ENCODE measurements at regions not wholly inside any gene's neighbourhood (a gene's known extent, or its start where the extent isn't known, plus 50 kb on each side); places are given as distances from the start of the nearest gene placed in this dataset.
"Not testable (repeated sequence)": the region's sequence is repeated elsewhere in the genome, so short reads cannot be mapped to it uniquely, and the experiment has no call there.

DNA sequence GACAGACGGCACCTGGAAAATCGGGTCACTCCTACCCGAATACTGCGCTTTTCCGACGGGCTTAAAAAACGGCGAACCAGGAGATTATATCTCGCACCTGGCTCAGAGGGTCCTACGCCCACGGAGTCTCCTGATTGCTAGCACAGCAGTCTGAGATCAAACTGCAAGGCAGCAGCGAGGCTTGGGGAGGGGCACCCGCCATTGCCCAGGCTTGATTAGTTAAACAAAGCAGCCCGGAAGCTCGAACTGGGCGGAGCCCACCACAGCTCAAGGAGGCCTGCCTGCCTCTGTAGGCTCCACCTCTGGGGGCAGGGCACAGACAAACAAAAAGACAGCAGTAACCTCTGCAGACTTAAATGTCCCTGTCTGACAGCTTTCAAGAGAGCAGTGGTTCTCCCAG lies 197.5 kb upstream of the FAT3 start:
- DNase-seq (ENCODE audit: low spot score), result not testable (repeated sequence)

DNA sequence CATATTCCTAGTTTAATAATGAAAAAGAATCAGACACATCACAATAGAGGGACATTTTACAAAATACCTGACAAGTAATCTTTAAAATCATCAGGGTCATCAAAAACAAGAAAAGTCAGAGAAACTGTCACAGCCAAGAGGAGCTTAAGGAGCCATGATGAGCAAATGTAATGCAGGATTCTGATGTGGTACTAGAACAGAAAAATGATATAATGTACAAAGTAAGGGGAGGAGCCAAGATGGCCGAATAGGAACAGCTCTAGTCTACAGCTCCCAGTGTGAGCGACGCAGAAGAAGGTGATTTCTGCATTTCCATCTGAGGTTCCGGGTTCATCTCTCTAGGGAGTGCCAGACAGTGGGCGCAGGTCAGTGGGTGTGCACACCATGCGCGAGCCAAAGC lies 198.0 kb upstream of the FAT3 start:
- no peak for DNase-seq (ENCODE audit: low spot score)

DNA sequence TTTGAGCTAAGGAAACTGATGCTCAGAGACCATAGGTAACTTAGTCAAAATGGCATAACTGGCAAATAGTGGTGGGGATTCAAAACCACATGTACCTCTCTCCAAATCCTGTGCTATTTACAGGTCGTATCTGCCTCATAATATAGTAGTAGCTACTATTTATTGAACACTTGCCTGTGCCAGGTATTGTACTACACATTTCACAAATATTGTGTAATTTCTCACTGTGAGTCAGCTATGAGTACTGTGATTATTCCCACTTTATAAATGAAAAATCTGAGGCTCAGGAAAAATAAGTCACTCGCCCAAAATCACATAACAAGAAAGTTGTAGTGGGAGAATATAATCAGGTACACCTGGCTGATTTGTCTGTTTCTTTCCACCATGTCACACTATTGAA lies 199.8 kb upstream of the FAT3 start:
- DNase-seq (ENCODE audit: low spot score), result no peak

DNA sequence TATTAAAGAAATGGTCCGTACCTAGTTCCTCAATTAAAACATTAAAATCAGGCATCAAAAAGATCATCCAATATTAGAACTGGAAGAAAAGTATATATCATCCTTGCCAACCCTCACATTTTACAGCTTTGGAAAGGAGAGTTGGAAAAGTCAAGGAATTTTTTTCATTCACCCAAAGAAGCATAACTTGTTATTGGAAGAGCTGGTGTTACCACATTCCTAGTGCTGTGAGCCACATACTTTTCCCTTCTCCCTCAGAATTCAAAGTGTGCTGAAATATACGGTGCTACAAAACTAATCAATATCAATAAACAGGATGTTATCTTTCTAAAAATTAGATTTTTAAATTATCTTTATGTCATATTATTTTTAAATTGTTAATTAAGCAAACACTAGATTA lies 202.1 kb upstream of the FAT3 start:
- no peak for DNase-seq (ENCODE audit: low spot score)

GRCh38 chr11:92018332-92018731 lies 206.3 kb upstream of the FAT3 start:
- no peak for DNase-seq (ENCODE audit: low spot score)

DNA sequence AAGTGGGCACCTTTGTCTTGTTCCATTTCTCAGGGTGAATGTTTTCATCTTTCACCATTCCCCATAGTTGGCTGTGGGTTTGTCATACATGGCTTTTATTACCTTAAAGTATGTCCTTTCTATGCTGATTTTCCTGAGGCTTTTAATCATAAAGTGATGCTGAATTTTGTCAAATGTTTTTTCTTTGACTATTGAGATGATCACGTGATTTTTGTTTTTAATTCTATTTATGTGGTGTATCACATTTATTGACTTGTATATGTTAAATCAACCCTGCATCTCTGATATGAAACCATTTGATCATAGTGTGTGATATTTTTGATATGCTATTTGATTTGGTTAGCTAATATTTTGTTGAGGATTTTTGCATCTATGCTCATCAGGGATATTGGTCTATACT lies 216.4 kb upstream of the FAT3 start:
- no peak for DNase-seq (ENCODE audit: low spot score)

DNA sequence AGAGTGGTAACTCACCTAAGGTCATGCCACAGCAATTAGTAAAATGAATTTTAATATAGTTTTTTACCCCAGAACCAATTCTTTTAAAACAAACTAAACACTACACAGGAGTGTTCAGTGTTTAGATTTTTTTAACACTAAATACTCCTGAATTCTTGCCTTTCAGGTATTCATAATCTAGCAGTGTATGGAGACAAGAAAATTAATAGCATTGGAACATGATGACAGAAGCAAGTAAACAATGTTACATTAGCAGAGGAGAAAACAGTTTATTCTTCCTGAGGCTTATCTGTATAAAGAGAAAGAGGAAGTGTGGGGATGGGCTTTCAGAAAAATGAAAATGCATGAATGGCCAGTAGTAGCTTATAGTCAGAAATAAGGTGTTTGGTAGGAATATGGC lies 222.1 kb upstream of the FAT3 start:
- DNase-seq (ENCODE audit: low spot score), result no peak

- no peak for DNase-seq (ENCODE audit: low spot score)
These were observed 226.1 kb upstream of the FAT3 start for GRCh38 chr11:91998481-91998880.

GRCh38 chr11:91997226-91997625 lies 227.4 kb upstream of the FAT3 start:
- no peak for DNase-seq (ENCODE audit: low spot score)

DNA sequence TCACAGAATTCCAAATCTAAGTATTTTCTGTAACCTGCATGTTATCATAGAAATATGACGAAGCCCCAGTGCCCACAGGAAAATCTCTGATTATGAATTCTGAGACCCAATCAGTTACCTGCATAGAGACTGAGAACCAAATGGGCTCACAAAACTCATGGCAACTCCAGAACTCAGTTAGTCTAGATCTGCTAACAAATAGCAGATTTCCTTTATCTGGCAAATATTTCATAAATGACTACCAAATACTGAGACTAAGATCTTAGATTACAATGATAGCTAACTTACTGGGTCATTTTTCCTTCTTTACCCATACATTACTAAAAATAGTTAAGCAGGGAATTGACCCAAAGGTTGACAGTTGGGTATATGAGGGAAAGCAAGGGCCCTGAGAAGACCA lies 228.1 kb upstream of the FAT3 start:
- DNase-seq (ENCODE audit: low spot score), result no peak

DNA sequence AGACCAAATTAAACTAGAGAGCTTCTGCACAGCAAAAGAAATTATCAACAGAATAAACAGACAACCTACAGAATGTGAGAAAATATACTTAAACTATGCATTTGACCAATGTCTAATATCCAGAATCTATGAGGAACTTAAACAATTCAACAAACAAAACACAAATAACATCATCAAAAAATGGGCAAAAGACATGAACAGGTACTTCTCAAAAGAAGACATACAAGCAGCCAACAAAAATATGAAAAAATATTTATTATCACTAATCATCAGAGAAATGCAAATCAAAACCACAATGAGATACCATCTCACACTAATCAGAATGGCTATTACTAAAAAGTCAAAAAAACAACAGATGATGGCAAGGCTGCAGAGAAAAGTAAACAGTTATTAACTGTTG lies 236.2 kb upstream of the FAT3 start:
- DNase-seq (ENCODE audit: low spot score), result not testable (repeated sequence)

DNA sequence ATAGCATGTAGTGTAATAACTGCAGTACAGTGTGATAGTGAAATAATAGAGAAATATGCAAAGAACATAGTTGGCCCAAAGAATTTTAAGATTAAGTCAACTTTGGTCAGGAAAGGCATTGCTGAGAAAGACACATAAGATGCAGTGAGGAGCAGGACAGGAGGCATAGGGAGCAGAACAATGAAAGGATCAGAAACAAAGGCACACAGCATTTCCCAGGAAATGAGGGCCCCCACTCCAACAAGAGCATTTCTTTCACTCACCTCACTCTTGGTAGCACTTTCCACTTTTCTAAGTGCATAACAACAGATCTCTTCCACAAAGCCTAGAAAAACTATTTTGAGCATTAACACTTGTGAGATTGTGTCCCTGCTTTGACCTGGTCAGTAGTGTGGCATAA lies 238.4 kb upstream of the FAT3 start:
- DNase-seq (ENCODE audit: low spot score), result no peak

DNA sequence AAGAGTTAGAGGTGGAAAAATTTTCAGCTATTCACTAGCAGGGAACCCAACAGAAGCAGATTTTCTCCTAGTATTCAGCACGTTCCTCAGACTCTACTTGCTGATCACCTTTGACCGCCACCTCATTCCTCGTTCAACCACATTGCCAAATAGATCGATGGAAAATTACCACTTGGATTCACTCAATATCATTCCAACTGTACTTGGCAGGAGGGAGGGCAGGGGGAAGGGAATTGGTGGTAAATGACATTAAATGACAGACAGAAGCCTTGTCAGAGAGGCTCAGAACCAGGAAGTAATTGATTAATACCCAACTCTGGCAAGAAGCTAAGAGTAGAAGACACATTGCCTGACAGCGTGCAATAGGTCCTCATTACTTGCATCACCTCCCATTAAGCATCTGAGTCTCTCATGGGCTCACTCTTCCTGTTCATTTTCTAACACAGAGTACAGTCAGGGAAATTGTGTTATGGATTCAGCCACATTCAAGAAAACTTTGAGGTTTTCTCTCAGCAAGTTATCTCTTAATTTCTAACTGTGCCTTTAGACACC lies 240.5 kb upstream of the FAT3 start:
- no peak for DNase-seq (ENCODE audit: low spot score)

DNA sequence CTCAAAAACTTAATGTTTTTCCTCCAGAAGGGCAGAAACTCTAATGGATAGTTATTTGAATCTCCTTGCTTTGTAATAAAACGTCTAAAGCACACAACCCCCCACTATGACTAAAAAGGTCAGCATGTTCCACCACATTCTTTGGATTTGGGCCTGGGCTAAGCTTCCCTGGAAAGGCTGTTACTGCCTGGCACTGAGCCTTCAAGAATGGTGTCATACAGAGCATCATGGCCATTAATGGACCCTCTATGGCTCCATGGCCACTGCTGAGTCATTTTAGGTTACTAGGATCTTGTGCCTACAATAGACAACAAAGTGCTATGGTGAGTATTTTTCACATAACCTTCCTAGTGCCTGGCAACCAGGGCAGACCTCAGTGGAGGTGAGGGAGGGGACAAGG lies 242.6 kb upstream of the FAT3 start:
- peak; percentile 32 for DNase-seq (ENCODE audit: low spot score)

GRCh38 chr11:91979775-91980174 lies 244.8 kb upstream of the FAT3 start:
- DNase-seq (ENCODE audit: low spot score), result no peak

- DNase-seq (ENCODE audit: low spot score), result no peak
These were observed 245.9 kb upstream of the FAT3 start for GRCh38 chr11:91978747-91979146.

DNA sequence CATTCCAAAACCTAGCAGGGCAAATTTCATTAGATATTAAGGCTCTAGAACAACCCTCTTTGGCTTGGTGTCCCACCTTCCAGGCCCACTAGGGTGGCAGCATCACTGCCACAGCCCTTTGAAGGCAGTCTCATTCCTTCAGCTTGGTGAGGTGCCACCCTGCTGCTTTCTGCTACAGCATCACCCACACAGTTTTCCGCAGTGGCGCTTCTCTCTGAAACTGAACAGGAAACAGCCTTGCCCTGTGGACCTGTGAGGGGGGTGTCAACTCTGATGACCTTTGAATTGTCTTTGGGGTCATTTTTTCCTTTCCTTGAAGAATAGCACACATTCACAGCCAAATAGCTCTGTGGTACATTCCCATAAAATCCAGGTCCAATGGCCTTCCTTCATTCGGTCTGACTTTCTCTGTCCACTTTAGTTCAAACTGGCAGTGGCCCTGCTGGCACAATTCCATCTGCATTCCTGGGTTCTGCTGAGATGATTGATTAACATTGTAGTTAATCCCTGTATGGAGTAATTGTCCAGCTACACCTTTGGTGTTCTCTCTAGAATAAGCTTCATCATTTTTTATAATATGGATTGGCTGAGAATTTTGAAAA lies 251.9 kb upstream of the FAT3 start:
- DNase-seq (ENCODE audit: low spot score), result no peak

DNA sequence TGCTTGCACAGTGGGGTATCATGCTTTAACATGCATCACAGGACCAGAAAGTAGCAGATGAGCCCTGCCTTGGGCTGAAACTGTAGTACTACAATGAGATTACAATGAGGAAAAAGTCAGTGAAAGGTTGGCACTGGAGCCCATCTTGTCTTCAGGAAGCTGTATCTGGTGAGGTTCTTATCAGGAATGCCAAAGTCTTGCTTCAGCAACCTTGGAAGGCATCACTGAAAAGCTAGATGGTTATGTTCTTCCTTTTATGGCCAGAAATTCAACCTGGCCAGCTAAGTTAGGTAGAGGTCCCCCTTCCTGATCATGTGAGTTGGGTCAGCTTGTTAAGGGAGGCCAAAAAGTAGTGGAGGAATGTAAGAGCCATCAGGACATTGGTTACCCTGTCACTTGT lies 254.0 kb upstream of the FAT3 start:
- DNase-seq (ENCODE audit: low spot score), result no peak

DNA sequence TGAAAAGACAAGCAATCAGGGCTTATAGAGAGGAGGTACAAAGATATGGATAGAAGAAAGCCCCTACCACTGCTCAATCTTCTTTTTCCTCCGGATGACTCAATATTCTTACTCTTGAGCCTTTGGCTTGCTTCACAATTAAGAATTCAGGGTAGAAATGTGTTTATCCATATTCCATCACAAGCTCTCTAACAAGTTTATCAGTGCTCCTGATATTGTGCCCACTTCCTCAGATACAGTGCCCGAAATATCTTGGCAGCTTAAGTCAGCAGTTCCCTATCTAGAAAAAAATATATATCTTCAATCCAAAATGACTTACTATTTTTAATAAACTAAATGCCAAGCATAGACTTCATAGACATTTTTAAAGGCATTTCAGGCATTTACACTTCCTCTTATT lies 255.1 kb upstream of the FAT3 start:
- DNase-seq (ENCODE audit: low spot score), result no peak

GRCh38 chr11:91967691-91968045 lies 256.9 kb upstream of the FAT3 start:
- DNase-seq (ENCODE audit: low spot score), result no peak

DNA sequence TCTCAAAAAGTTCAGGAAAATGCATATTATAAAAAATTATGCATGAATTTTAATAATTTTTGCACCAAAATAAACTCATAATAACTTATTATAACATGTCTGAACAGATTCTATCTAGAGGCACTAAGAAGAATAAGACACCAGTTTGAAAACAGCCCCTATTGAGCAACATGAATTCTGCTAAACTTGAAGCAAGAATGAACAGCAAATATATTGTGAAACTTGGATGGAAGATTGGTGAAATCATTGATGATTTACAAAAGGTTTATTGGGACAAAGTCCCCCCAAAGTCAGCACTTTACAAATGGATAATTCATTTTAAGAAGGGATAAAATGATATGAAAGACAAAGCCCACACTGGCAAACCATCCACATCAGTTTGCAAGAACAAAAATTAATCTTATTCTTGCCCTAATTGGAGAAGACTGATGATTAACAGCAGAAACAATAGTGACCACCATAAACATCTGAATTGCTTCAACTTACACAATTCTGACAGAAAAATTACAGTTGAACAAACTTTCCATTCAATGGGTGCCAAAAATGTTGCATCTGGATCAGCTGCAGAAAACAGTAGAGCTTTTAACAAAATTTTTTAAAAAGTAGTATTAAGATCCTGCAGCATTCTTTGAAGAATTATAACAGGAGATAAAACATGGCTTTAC lies 257.5 kb upstream of the FAT3 start:
- DNase-seq (ENCODE audit: low spot score), result no peak

- no peak for DNase-seq (ENCODE audit: low spot score)
These were observed 258.2 kb upstream of the FAT3 start for GRCh38 chr11:91966368-91966767.

DNA sequence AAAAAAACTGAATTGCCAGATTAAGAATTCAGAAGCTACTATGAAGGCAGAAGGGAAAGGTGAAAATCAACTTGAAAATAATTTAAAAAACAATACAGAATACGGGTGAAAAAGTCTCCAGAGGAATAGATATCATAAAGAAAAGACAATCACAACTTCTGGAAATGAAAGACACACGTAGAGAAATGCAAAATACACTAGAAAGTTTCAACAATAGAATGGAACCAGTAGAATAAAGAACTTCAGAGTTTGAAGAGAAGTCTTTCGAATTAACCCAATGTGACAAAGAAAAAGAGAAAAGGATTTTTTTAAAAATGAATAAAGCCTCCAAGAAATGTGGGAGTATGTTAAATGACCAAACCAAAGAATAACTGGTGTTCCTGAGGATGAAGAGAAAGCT lies 263.8 kb upstream of the FAT3 start:
- DNase-seq (ENCODE audit: low spot score), result no peak

GRCh38 chr11:91959411-91959810 lies 265.2 kb upstream of the FAT3 start:
- DNase-seq (ENCODE audit: low spot score), result no peak
